ENCODE measurements at regions not wholly inside any gene's neighbourhood (a gene's known extent, or its start where the extent isn't known, plus 50 kb on each side); places are given as distances from the start of the nearest gene placed in this dataset.

GRCh38 chr3:59264366-59264765 is 214.5 kb upstream of the CFAP20DC start:
- no peak overlapping the region for H3K4me3 ChIP-seq (ENCODE audit: insufficient read length, low read depth)
- TF ChIP-seq ZNF274 (IDR thresholded peaks at IDR 0.05; ENCODE audit: low read depth, low read length) (no peak), SUZ12 (IDR thresholded peaks at IDR 0.05; ENCODE audit: extremely low read depth, insufficient read depth, insufficient read length) (no peak), YY1 (IDR thresholded peaks at IDR 0.05; ENCODE audit: insufficient read depth, insufficient read length) (no peak)
- no peak overlapping the region for H3K9ac ChIP-seq (ENCODE audit: insufficient read length, low read depth)
- no peaks in the 10 kb centered on the region for H3K27me3 ChIP-seq (ENCODE audit: insufficient read depth, insufficient read length)
- peaks cover 4% of the 10 kb centered on the region for H3K4me1 ChIP-seq (ENCODE audit: insufficient read depth, insufficient read length)
- DNase-seq (ENCODE audit: low read depth, low spot score) = no peak
- H3K36me3 ChIP-seq (ENCODE audit: insufficient read depth, insufficient read length, low read length) = no peaks in the 10 kb centered on the region
- peaks cover 11% of the 10 kb centered on the region; the same call in 1 of the 2 replicates for H3K9me3 ChIP-seq (ENCODE audit: insufficient read depth, low read length)

DNA sequence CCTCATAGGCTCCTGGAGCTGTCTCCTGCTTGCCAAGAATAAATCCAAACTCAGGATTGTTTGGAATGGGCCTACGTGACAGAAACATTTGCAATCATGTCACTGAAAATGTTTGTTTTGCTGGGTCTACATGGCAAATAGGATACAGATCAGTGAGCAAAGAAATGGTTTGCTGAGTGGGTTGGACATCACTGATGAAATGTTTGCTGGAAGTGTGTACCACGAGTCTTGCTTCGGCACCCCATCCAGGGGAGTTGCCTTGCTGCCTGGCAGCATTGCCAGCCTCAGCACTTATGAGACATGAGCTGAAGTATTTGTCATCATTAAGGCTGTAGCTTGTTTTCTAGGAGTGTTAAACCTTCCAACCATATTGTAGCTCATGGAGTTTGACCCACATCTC is 213.3 kb upstream of the CFAP20DC start:
- Histone ChIP-seq H3K9ac (ENCODE audit: insufficient read length, low read depth) (no peak overlapping the region), H3K36me3 (ENCODE audit: insufficient read depth, insufficient read length, low read length) (no peaks in the 10 kb centered on the region), H3K9me3 (ENCODE audit: insufficient read depth, low read length) (peaks cover 11% of the 10 kb centered on the region; the same call in 1 of the 2 replicates), H3K4me1 (ENCODE audit: insufficient read depth, insufficient read length) (peaks cover under 1% of the 10 kb centered on the region), H3K4me3 (ENCODE audit: insufficient read length, low read depth) (no peak overlapping the region), H3K27me3 (ENCODE audit: insufficient read depth, insufficient read length) (no peaks in the 10 kb centered on the region)
- TF ChIP-seq ZNF274 (IDR thresholded peaks at IDR 0.05; ENCODE audit: low read depth, low read length) (no peak), SUZ12 (IDR thresholded peaks at IDR 0.05; ENCODE audit: extremely low read depth, insufficient read depth, insufficient read length) (no peak), YY1 (IDR thresholded peaks at IDR 0.05; ENCODE audit: insufficient read depth, insufficient read length) (no peak)
- no peak for DNase-seq (ENCODE audit: low read depth, low spot score)

- H3K9me3 ChIP-seq (ENCODE audit: insufficient read depth, low read length) = peaks cover 11% of the 10 kb centered on the region; the same call in 1 of the 2 replicates
- no peak for TF ChIP-seq ZNF274 (IDR thresholded peaks at IDR 0.05; ENCODE audit: low read depth, low read length)
- no peak for TF ChIP-seq SUZ12 (IDR thresholded peaks at IDR 0.05; ENCODE audit: extremely low read depth, insufficient read depth, insufficient read length)
- no peak for TF ChIP-seq YY1 (IDR thresholded peaks at IDR 0.05; ENCODE audit: insufficient read depth, insufficient read length)
- no peak overlapping the region for H3K9ac ChIP-seq (ENCODE audit: insufficient read length, low read depth)
- H3K4me1 ChIP-seq (ENCODE audit: insufficient read depth, insufficient read length) = no peaks in the 10 kb centered on the region
- H3K36me3 ChIP-seq (ENCODE audit: insufficient read depth, insufficient read length, low read length) = no peaks in the 10 kb centered on the region
- H3K4me3 ChIP-seq (ENCODE audit: insufficient read length, low read depth) = no peak overlapping the region
- no peaks in the 10 kb centered on the region for H3K27me3 ChIP-seq (ENCODE audit: insufficient read depth, insufficient read length)
- no peak for DNase-seq (ENCODE audit: low read depth, low spot score)
Observed at GRCh38 chr3:59262076-59262498, 212.3 kb upstream of the CFAP20DC start.

GRCh38 chr3:59261009-59261408 is 211.2 kb upstream of the CFAP20DC start:
- Histone ChIP-seq H3K4me3 (ENCODE audit: insufficient read length, low read depth) (no peak overlapping the region), H3K4me1 (ENCODE audit: insufficient read depth, insufficient read length) (no peaks in the 10 kb centered on the region), H3K27me3 (ENCODE audit: insufficient read depth, insufficient read length) (no peaks in the 10 kb centered on the region), H3K9ac (ENCODE audit: insufficient read length, low read depth) (no peak overlapping the region), H3K9me3 (ENCODE audit: insufficient read depth, low read length) (peaks cover 11% of the 10 kb centered on the region; the same call in 1 of the 2 replicates), H3K36me3 (ENCODE audit: insufficient read depth, insufficient read length, low read length) (no peaks in the 10 kb centered on the region)
- TF ChIP-seq SUZ12 (IDR thresholded peaks at IDR 0.05; ENCODE audit: extremely low read depth, insufficient read depth, insufficient read length) = no peak
- TF ChIP-seq YY1 (IDR thresholded peaks at IDR 0.05; ENCODE audit: insufficient read depth, insufficient read length) = no peak
- TF ChIP-seq ZNF274 (IDR thresholded peaks at IDR 0.05; ENCODE audit: low read depth, low read length) = no peak
- no peak for DNase-seq (ENCODE audit: low read depth, low spot score)

DNA sequence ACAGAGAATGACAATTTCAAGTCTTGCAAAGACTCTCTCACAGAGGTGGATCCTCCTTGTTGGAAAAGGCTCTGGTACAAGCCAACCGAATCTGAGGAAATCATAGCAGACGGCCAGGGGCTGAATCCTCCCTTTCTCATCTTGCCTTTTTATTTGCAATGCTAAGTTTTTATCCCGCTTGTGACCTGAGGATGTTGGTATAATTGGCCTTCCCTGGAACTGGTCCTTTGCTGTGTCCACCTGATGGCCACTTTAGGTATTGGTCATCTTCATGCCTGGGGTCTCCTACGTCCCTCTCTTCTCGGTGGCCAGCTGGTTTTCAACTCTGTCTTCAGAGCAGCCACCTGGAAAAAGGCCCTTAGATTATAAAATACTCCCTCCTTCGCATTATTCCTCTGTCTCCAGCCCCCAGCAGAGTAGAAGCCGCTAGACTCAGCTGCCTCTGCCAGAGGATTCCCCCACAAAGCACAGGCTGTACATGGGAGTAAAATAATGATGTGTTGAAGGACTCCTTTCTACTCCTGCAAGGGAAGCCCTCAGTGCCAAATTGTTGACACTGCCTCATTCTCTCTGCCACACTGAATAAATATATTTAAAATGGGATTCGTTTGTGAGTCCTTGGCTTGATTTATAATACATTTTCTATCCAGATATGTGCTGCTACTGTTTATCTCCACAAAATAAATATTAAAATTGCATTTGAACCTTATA is 208.9 kb upstream of the CFAP20DC start:
- Histone ChIP-seq H3K9me3 (ENCODE audit: insufficient read depth, low read length) (peaks cover 1% of the 10 kb centered on the region; the same call in 1 of the 2 replicates), H3K4me1 (ENCODE audit: insufficient read depth, insufficient read length) (no peaks in the 10 kb centered on the region), H3K4me3 (ENCODE audit: insufficient read length, low read depth) (no peak overlapping the region), H3K9ac (ENCODE audit: insufficient read length, low read depth) (no peak overlapping the region), H3K27me3 (ENCODE audit: insufficient read depth, insufficient read length) (no peaks in the 10 kb centered on the region), H3K36me3 (ENCODE audit: insufficient read depth, insufficient read length, low read length) (no peaks in the 10 kb centered on the region)
- no peak for TF ChIP-seq YY1 (IDR thresholded peaks at IDR 0.05; ENCODE audit: insufficient read depth, insufficient read length)
- TF ChIP-seq SUZ12 (IDR thresholded peaks at IDR 0.05; ENCODE audit: extremely low read depth, insufficient read depth, insufficient read length) = no peak
- TF ChIP-seq ZNF274 (IDR thresholded peaks at IDR 0.05; ENCODE audit: low read depth, low read length) = no peak
- DNase-seq (ENCODE audit: low read depth, low spot score) = no peak

DNA sequence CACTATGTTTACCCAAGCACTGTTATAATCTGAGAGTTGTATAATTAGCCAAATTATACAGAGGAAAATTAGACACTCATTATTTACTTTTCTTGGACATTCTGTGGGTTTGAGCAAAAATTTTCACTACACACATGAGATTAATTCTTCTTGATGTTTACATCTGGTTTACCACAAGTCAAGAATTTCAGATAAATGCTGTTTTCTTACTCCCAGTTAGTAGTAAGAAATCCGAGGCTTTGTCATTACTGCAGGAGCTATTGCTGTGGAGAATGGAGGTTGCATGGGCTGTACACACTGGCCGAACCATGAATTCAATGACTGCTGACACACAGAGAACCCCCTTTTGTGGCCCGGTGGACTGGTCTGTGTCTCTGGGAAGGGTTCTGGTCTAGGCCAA is 207.7 kb upstream of the CFAP20DC start:
- TF ChIP-seq SUZ12 (IDR thresholded peaks at IDR 0.05; ENCODE audit: extremely low read depth, insufficient read depth, insufficient read length) = no peak
- no peak for TF ChIP-seq YY1 (IDR thresholded peaks at IDR 0.05; ENCODE audit: insufficient read depth, insufficient read length)
- TF ChIP-seq ZNF274 (IDR thresholded peaks at IDR 0.05; ENCODE audit: low read depth, low read length) = no peak
- no peak overlapping the region for H3K9ac ChIP-seq (ENCODE audit: insufficient read length, low read depth)
- no peak overlapping the region for H3K4me3 ChIP-seq (ENCODE audit: insufficient read length, low read depth)
- H3K9me3 ChIP-seq (ENCODE audit: insufficient read depth, low read length) = no peaks in the 10 kb centered on the region
- no peaks in the 10 kb centered on the region for H3K36me3 ChIP-seq (ENCODE audit: insufficient read depth, insufficient read length, low read length)
- no peak for DNase-seq (ENCODE audit: low read depth, low spot score)
- H3K27me3 ChIP-seq (ENCODE audit: insufficient read depth, insufficient read length) = no peaks in the 10 kb centered on the region
- no peaks in the 10 kb centered on the region for H3K4me1 ChIP-seq (ENCODE audit: insufficient read depth, insufficient read length)

DNA sequence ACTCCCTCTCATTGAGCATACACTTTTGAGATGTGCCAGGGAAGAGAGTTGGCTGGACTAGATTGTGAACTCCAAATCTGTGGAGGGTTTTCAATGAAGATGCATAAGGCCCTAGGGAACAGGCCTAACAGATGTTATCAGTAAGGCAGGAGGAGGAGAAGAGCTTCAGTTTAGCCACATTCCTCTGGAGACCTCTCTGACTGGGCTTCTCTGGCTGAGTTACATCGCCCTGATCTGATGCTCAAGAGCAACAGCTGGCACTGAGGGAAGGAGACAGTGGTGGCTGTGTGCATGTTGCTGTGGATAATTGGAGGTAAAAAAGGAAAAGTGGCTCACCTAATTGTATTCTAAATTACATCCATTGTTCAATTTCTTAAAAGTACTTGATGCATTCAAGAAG is 206.4 kb upstream of the CFAP20DC start:
- no peak overlapping the region for H3K9ac ChIP-seq (ENCODE audit: insufficient read length, low read depth)

More for the DNA sequence above, 206.4 kb upstream of the CFAP20DC start:
- Histone ChIP-seq H3K36me3 (ENCODE audit: insufficient read depth, insufficient read length, low read length) (no peaks in the 10 kb centered on the region), H3K27me3 (ENCODE audit: insufficient read depth, insufficient read length) (no peaks in the 10 kb centered on the region), H3K4me1 (ENCODE audit: insufficient read depth, insufficient read length) (no peaks in the 10 kb centered on the region), H3K9me3 (ENCODE audit: insufficient read depth, low read length) (no peaks in the 10 kb centered on the region), H3K4me3 (ENCODE audit: insufficient read length, low read depth) (no peak overlapping the region)
- TF ChIP-seq YY1 (IDR thresholded peaks at IDR 0.05; ENCODE audit: insufficient read depth, insufficient read length) (no peak), ZNF274 (IDR thresholded peaks at IDR 0.05; ENCODE audit: low read depth, low read length) (no peak), SUZ12 (IDR thresholded peaks at IDR 0.05; ENCODE audit: extremely low read depth, insufficient read depth, insufficient read length) (no peak)
- DNase-seq (ENCODE audit: low read depth, low spot score) = no peak
